K562 (cell line): ENCODE measurements at regions not wholly inside any gene's neighbourhood (a gene's known extent, or its start where the extent isn't known, plus 50 kb on each side); places are given as distances from the start of the nearest gene placed in this dataset.

Source experiments
- ATAC-seq: fragments of 200-7000 bp; cut with Tn5 transposase; 3 replicates; pipeline ENCODE4 v1.9.1; 2020; ENCODE audit warnings: moderate library complexity
- BruUV-seq: library from RNA; stranded (reverse); fragments of 400-500 nt; replicated peaks from 2 replicates; lab custom pipeline; 2021; lab: Mats Ljungman, UMichigan
- CTCF ChIA-PET: fragments of 300-600 bp; formaldehyde crosslinking; extraction: SDS; loops from one replicate; lab custom pipeline; 2021; ENCODE audit warnings: low intra/inter-chr PET ratio; lab: Yijun Ruan, JAX
- POLR2A ChIA-PET: fragments of 300-600, 350-650 bp; sonication (Branson Sonifier 250); formaldehyde crosslinking; extraction: SDS; loops from one replicate; lab custom pipeline; 2021; ENCODE audit warnings: antibody characterized with exemption, inconsistent platforms; lab: Yijun Ruan, JAX
- DNase-seq, 4 experiments: peaks; one replicate each; pipeline versions ENCODE4 v3.0.0 to v3.0.0-alpha.2; 2011 to 2018; ENCODE audit warnings: low spot score in 3 of 4, mixed read lengths in 3 of 4; ENCODE audit errors: extremely low read depth in 1 of 4
- FAIRE-seq: peaks from 2 replicates; lab custom pipeline; 2011; peaks lifted over from hg19 to GRCh38; lab: Jason Lieb, UNC
- H2AFZ ChIP-seq: 2 replicates; pipeline ENCODE4 v1.6.0; 2011; ENCODE audit warnings: low read depth, low read length, control low read depth, inconsistent platforms
- H3K27ac ChIP-seq: fragments of 200-600 bp; 3 replicates; pipeline ENCODE4 v1.8.0; 2011; ENCODE audit warnings: low read depth, mild to moderate bottlenecking, control low read depth, inconsistent platforms, low read length, moderate library complexity, mixed read lengths; ENCODE audit errors: extremely low read depth
- H3K27me3 ChIP-seq, 2 experiments: fragments of 300-600 bp in 1 of 2; 2 replicates in 1 of 2; 3 replicates in 1 of 2; pipeline versions ENCODE4 v1.6.0 to v1.8.0; 2011; ENCODE audit warnings: inconsistent platforms in 2 of 2, low read length in 2 of 2, mild to moderate bottlenecking in 1 of 2, mixed read lengths in 1 of 2, moderate library complexity in 1 of 2; ENCODE audit not compliant: control insufficient read depth in 2 of 2, insufficient read depth in 2 of 2
- H3K36me3 ChIP-seq: fragments of 300-600 bp; 3 replicates; pipeline ENCODE4 v1.8.0; 2011; ENCODE audit warnings: mild to moderate bottlenecking, low read length, inconsistent platforms; ENCODE audit not compliant: control insufficient read depth, insufficient read depth
- H3K4me1 ChIP-seq, 2 experiments: fragments of 200-600 bp in 1 of 2; replicated peaks in 1 of 2; 2 replicates in 1 of 2; 3 replicates in 1 of 2; pipeline versions ENCODE4 v1.5.1 to v1.8.0; 2011; ENCODE audit warnings: inconsistent platforms in 2 of 2, low read length in 2 of 2, mild to moderate bottlenecking in 1 of 2, mixed read lengths in 1 of 2, moderate library complexity in 1 of 2; ENCODE audit not compliant: control insufficient read depth in 2 of 2, insufficient read depth in 2 of 2
- H3K4me2 ChIP-seq: 2 replicates; pipeline ENCODE4 v1.6.1; 2011; ENCODE audit warnings: low read length, control low read depth, inconsistent platforms, mixed read lengths; ENCODE audit not compliant: insufficient read depth
- H3K4me3 ChIP-seq: fragments of 200-600 bp; sonication (generic), shearing (Covaris generic); 2 replicates; pipeline ENCODE4 v1.5.1; 2016; ENCODE audit warnings: control low read depth, inconsistent platforms
- H3K79me2 ChIP-seq: fragments of 200-600 bp; 3 replicates; pipeline ENCODE4 v1.8.0; 2011; ENCODE audit warnings: low read length, inconsistent platforms; ENCODE audit not compliant: control insufficient read depth, insufficient read depth
- H3K9ac ChIP-seq, 2 experiments: 2 replicates each; pipeline versions ENCODE4 v1.6.0 to v1.6.1; 2011; ENCODE audit warnings: low read depth in 2 of 2, low read length in 2 of 2, control low read depth in 1 of 2, inconsistent platforms in 1 of 2, mild to moderate bottlenecking in 1 of 2, mixed read lengths in 1 of 2; ENCODE audit not compliant: insufficient read depth in 1 of 2
- H3K9me1 ChIP-seq: one replicate; pipeline ENCODE4 v1.6.0; 2011; ENCODE audit warnings: inconsistent platforms, mild to moderate bottlenecking, low read length, moderate library complexity; ENCODE audit not compliant: control insufficient read depth, insufficient read depth
- H3K9me3 ChIP-seq: replicated peaks from 2 replicates; pipeline ENCODE4 v1.5.1; 2011; ENCODE audit warnings: low read depth, low read length, inconsistent platforms; ENCODE audit not compliant: control insufficient read depth, insufficient read depth
- H4K20me1 ChIP-seq: replicated peaks from 2 replicates; pipeline ENCODE4 v1.6.1; 2011; ENCODE audit warnings: low read length, inconsistent platforms, mixed read lengths; ENCODE audit not compliant: control insufficient read depth, insufficient read depth
- BACH1 ChIP-seq: fragments of 200-800 bp; sonication (Bioruptor generic); IDR thresholded peaks from 2 replicates; pipeline ENCODE4 v1.6.1; 2016; ENCODE audit warnings: missing genetic modification characterization, missing compliant biosample characterization
- MEIS2 ChIP-seq: fragments of 450-650 bp; IDR thresholded peaks from 2 replicates; pipeline ENCODE4 v1.6.1; 2014; ENCODE audit warnings: mild to moderate bottlenecking; ENCODE audit not compliant: partially characterized antibody
- NFIC ChIP-seq: fragments of 450-650 bp; IDR thresholded peaks from 2 replicates; pipeline ENCODE4 v1.6.1; 2017; ENCODE audit warnings: mild to moderate bottlenecking, inconsistent platforms
- PBX2 ChIP-seq, 2 experiments: IDR thresholded peaks in 1 of 2; conservative IDR thresholded peaks in 1 of 2; 2 replicates each; pipeline ENCODE4 v1.6.1; 2016; ENCODE audit warnings: low read depth in 2 of 2, mild to moderate bottlenecking in 1 of 2, missing compliant biosample characterization in 1 of 2, missing genetic modification characterization in 1 of 2, moderate library complexity in 1 of 2
- ZC3H4 ChIP-seq: sonication (generic); formaldehyde crosslinking; IDR thresholded peaks from 2 replicates; pipeline ENCODE4 v1.9.0; 2021; ENCODE audit warnings: missing genetic modification reagents, borderline replicate concordance
- WGBS: fragments of 100-300 bp; shearing (Covaris generic); methylation state at CpG from one replicate; pipeline ENCODE4 v1.1.6; 2016; ENCODE audit warnings: low coverage, mixed read lengths; ENCODE audit not compliant: insufficient coverage; ENCODE audit errors: missing lambda C conversion rate; 5-methylcytosine and 5-hydroxymethylcytosine counted together
- in situ Hi-C: fragments of 300-500 bp; cut with MboI; formaldehyde crosslinking; loops from 4 replicates; pipeline ENCODE4 v1.15.0; 2018; ENCODE audit warnings: inconsistent platforms, mixed read lengths
- intact Hi-C: fragments of 100-400 bp; cut with micrococcal nuclease; formaldehyde crosslinking; loops from 2 replicates; pipeline ENCODE4 v1.14.2; 2022
- TF ChIP-seq, protein P1 (sequence below): fragments of 450-650 bp; IDR thresholded peaks from 2 replicates; pipeline ENCODE4 v1.6.1; 2016

DNA sequence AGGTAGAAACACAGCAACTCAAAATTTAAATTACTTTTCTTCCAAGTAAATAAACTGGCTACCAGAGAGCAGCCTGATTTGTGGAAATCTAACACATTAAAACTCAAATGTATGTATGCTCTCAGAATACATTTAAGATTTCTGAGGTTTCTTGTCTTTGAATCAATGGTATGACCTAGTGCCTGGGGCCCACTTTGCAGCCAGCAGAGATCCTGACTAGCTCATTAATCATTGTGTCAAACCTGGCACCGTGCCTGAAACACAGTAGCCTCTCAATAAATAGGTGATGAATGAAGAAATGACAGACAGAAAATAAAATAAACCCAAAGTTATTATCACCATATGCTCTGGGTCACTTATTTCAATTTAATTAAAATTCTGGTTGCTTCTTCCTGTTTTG, 176.2 kb upstream of the FAT3 start:
- 0% methylated on average over 1 of the region's 1 CpG for WGBS
- no peak overlapping the region for H2AFZ ChIP-seq
- H3K36me3 ChIP-seq: no peaks in the 10 kb centered on the region
- intact Hi-C loops: no loop called here
- no peaks in the 10 kb centered on the region for H3K79me2 ChIP-seq
- no peak for TF ChIP-seq BACH1 (tag)
- TF ChIP-seq, protein P1, sequence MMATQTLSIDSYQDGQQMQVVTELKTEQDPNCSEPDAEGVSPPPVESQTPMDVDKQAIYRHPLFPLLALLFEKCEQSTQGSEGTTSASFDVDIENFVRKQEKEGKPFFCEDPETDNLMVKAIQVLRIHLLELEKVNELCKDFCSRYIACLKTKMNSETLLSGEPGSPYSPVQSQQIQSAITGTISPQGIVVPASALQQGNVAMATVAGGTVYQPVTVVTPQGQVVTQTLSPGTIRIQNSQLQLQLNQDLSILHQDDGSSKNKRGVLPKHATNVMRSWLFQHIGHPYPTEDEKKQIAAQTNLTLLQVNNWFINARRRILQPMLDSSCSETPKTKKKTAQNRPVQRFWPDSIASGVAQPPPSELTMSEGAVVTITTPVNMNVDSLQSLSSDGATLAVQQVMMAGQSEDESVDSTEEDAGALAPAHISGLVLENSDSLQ: peak; percentile 55
- TF ChIP-seq PBX2 (CRISPR knock-in tag; IDR thresholded peaks at IDR 0.05; ENCODE audit: low read depth): no peak
- TF ChIP-seq PBX2 (tag; conservative IDR thresholded peaks at IDR 0.05; ENCODE audit: low read depth): peak; percentile 96
- peak; percentile 92 for TF ChIP-seq MEIS2
- no peak for TF ChIP-seq ZC3H4 (CRISPR knock-in tag)
- TF ChIP-seq NFIC: peak; percentile 78
- no peak overlapping the region for H3K27ac ChIP-seq
- no peak overlapping the region for H3K4me3 ChIP-seq
- FAIRE-seq (no peak), DNase-seq (peak in 1 of 4 experiments; percentile 14), ATAC-seq (no peak)
- in situ Hi-C loops: no loop called here
- no peaks in the 10 kb centered on the region for H3K9me3 ChIP-seq
- ChIA-PET CTCF (no interaction called here), POLR2A (no interaction called here)
- no peak overlapping the region for H3K4me2 ChIP-seq
- no peaks in the 10 kb centered on the region for H3K4me1 ChIP-seq
- H3K9ac ChIP-seq: no peak overlapping the region
- BruUV-seq: no TSS peak
- H4K20me1 ChIP-seq: no peaks in the 10 kb centered on the region
- no peaks in the 10 kb centered on the region for H3K27me3 ChIP-seq
- H3K9me1 ChIP-seq: no peaks in the 10 kb centered on the region
